Left renal pelvis (tissue), 4 donors: ENCODE measurements at regions not wholly inside any gene's neighbourhood (a gene's known extent, or its start where the extent isn't known, plus 50 kb on each side); places are given as distances from the start of the nearest gene placed in this dataset.
A peak's percentile ranks its signal among the peaks of the same experiment; 100 is the strongest.

Experiments
- DNase-seq, 4 donors: peaks; one replicate each; pipeline ENCODE4 v3.0.0-alpha.2; 2013; ENCODE audit warnings: low read depth in 4 of 4, low spot score in 3 of 4

- no peak for DNase-seq
Measured at GRCh38 chr2:220192994-220193753, 565.7 kb downstream of the SLC4A3 start.

- no peak for DNase-seq
Measured at GRCh38 chr2:220194630-220195584, 567.5 kb downstream of the SLC4A3 start.

- DNase-seq = no peak
Measured at GRCh38 chr2:220198896-220199295, 571.5 kb downstream of the SLC4A3 start.

- no peak for DNase-seq
Measured at GRCh38 chr2:220202066-220202465, 574.6 kb downstream of the SLC4A3 start.

- DNase-seq = no peak
Measured at GRCh38 chr2:220209093-220209492, 581.7 kb downstream of the SLC4A3 start.

GRCh38 chr2:220209751-220210150 is 582.3 kb downstream of the SLC4A3 start:
- no peak for DNase-seq

DNA sequence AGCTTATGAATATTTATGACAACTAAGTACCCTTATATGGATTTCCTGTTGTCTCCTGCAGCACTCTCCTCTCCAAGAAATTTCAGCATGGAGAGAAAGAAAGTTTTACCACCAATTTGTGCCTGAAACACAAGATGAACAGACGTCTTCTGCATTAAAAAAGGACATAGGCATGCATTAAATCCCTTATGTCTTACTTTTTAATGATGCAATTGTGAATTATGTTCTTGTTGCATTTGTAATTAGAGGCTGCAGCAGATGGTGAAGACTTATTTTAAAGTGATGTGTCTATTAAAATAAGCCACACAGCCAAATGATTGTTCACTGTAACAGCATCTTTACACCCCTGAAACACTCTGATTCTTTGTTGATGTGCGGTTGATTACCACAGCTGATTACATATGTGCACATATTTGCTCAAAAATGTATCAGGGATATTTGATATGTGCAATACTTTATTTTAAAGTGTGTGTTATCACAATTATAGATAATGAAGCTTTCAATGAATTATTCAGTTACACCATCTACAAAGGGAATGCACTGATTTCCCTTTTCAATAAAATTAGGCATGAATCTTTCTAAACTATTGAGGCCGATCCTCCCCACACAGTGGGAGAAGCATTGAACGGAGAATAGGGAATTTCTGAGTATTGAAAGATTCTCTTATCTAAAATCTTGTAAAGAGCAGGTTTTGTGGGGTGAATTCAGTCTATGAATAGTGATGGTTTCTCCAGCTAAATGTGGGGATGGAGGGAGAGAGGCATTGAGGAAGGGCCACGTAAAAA is 585.1 kb downstream of the SLC4A3 start:
- DNase-seq = no peak

DNA sequence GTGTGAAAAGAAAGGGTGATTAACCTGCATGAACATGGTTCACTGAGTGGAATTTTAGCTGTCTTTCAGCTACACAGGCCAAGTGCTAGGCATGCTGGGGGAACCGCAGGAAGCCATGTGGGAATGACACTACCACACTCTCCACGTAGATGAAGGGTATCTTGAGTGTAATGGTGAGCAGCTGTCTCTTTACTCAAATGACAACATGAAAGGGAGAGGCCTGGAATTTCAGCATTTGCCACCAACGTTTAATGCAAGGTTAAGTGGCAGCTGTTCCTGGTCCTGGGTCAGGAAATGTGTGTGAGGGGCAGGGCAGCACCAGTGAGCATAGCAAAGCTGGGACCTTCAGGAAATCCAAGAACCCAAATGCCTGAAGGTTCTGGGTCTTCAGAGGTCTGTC is 588.4 kb downstream of the SLC4A3 start:
- DNase-seq = no peak

- no peak for DNase-seq
Measured at GRCh38 chr2:220219371-220219770, 591.9 kb downstream of the SLC4A3 start.

DNA sequence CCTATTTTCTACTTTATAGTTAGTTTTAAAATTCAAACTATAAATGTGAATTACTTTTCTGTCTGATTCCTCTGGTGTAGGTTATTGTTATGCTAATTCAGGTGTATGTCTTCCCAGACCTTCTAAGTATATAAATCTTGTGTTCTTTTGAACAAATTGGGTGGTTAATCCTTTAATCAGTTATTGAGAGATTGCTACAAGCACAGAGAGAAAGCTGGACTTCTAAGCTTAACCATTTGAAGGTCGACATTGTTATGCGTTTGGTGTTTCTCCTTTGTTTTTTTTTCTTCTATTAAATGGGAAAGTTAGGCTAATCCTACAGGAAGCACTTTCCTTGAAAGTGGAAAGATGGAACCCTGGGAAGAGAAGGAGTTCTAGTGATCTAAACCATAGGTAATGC is 592.6 kb downstream of the SLC4A3 start:
- no peak for DNase-seq

DNA sequence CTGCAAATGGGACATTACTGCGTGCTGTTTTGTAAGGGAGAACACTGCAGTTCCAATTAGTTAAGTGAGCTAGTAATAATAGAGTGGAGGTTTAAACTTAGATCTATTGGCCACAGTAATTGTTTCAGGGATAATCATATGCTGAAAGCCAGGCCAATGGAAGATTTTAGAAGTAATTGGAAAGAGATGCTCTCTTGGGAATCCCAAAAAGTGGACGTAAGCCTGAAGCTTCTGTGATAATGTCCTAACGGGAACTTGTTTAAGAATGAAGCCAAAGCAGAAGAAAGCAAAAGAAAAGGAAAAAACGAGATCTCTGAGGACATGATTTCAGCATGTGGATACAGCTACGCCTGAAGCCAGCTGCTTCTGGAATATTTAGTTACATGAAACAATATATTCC is 594.6 kb downstream of the SLC4A3 start:
- no peak for DNase-seq

DNA sequence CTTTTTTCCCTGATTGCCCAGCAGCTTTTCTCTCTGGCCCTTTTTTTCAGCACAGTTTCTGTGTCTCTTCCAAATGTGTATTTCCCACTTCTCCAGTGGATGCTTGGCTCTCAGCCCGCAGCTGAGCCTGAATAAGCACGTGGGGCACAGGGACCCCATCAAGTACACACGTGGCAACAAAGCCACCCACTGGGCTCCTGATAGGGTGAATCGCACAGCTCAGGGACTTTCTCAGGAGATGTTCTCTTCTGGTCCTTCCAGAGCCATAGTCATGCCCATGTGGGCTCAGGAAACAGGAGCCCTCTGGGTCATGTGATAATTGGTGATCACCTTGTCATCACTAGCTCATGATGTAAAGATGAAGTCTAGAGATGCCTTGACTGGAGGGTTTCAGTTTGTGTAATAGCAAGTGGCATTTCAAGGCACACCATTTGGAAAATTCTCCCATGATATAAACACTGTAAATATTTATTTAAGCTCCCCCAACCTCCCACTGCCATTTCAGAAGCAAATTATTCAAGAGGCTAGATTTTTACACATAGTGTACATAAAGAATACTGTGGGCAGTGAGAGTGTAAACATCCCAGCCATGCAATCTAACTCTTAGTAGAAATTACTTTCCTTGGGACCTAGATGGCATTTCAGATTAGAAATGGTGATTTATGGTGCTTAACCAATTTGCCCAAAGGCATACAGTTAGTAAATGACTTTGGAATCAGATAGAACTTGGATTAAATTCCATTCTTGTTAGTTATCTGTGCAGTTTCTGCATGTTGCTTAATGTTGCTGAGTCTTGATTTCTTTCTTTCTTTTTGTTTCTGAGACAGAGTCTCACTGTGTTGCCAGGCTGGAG is 597.5 kb downstream of the SLC4A3 start:
- peak in 2 of 4 donors; percentile 39 to 50 for DNase-seq

DNA sequence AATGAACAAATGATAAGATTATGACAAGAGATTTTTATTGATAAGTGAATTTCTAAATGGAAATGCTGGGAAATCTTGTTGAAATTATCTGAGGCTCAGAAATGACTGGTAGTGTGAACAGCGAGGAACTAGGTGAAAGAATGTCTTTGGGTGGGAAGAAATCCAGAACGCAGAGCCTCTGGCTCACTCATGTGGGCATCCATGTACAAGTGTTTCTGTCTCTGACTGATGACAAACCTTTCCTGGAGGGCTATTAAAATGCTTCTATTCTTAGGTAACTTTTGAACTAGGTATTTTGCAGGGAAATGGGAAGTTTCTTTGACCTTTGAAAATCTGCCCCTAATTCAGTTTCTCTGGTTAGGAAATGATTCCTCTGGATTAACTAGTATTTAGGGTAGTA is 598.6 kb downstream of the SLC4A3 start:
- DNase-seq = no peak

DNA sequence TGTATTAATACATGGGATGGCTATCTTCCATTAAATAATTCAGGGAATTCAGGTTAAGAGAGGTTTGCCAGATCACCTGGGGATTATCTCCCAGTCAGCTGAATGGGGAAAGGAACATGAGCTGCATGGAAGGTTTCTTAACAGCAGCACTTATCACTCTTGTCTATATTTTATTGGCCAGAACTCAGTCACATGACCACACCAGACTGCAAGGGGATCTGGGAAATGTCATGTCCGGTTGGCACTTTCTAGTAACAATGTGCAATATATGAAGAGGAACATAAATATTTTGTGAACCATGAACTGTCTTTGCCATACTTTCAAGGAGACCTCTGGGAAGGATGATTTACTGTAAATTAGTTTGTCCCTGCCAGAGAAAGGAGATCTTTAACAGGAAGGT is 599.1 kb downstream of the SLC4A3 start:
- no peak for DNase-seq

DNA sequence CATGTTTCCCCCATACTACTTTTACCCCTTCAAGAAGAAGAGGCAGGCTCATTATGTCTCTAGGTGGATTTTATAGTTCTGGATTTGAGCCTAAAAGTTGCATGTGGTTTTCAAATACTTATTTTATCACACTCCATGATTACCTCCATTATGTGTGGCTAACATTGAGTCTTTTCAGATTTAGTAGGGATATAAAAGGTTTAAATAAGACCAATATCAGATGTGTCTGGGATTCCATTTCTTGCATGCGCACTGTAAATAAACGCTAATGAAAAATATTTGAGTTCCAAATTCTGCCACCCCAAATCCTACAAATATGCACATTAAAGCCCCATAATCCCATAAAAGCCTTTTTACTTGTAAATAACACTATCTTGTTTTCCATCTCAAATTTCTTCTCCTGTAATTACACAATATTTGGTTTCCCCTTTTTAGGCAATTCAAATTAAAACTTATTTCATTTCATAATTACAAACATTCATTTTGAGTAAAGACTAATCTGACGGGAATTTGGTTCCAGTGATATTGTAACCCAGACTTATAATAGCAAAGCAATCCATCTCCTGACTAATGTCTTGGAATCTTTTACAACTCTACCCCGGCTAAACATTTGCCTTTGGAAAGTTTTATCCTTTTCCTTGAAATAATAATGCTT is 600.0 kb downstream of the SLC4A3 start:
- no peak for DNase-seq

- no peak for DNase-seq
Measured at GRCh38 chr2:220228310-220229006, 601.0 kb downstream of the SLC4A3 start.

GRCh38 chr2:220240641-220241040 is 613.2 kb downstream of the SLC4A3 start:
- no peak for DNase-seq

DNA sequence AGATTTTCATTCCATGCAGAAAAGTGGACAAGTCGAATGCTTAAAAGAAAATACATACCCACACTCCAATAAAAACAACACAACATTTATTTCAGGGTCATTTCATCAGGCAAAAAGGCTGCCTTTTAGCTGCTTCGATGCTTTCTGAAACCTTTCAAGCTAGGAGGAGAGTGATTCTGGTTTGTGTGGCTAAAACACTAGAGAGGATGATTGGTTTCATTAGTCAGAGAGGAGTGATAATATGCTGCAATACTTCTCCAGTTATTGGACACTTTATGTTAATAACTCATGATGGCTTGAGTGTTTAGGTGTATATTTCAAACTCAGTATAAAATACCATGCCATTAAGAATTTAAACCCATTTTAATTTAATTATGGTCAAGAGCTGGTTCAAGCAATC is 614.0 kb downstream of the SLC4A3 start:
- DNase-seq = no peak

GRCh38 chr2:220243571-220243970 is 616.1 kb downstream of the SLC4A3 start:
- no peak for DNase-seq
